GM18868 (cell line): ENCODE measurements at regions not wholly inside any gene's neighbourhood (a gene's known extent, or its start where the extent isn't known, plus 50 kb on each side); places are given as distances from the start of the nearest gene placed in this dataset.

Source experiments
- ATAC-seq: cut with Tn5 transposase; IDR thresholded peaks from one replicate; pipeline ENCODE4 v1.9.1; 2021; ENCODE audit warnings: mild to moderate bottlenecking, moderate library complexity; ENCODE audit not compliant: unreplicated experiment

DNA sequence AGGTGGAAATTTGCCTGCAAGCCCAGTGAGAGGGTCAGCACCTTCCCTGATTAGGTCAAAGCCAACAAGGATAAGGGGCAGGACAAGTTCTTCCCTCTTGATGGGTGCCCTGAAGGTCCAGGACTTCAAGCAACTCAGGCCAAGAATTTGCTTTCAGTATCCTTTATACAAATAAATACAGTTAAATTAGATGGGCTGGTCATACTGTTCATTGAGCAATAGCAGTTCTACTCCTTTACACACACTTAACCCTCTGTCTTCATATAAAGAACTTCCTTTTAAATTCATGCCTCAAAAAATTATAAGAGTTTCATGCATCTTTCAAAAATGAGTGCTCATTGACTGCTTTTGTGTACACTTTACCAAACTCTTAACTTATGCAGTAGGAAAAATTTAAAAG lies 392.0 kb downstream of the SPRY1 start:
- no peak for ATAC-seq

DNA sequence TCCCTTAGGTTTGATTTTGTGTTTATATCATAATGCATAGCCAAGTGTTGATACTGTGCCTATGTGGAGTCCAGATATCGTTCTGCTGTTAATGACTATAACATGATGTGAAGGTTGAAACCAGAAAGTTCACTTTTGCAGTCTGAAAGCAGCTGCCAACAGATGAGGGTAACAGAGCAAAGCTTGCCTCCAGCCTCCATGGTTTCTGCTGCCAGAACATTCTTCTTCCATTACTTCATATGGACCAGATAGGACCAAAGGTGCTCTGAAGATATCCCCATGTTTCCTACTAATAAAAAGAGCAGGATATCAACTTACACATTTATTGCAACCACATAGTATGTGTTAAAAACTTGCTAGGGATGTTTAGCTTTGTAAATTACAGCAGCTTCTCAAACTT lies 394.1 kb downstream of the SPRY1 start:
- ATAC-seq: no peak

DNA sequence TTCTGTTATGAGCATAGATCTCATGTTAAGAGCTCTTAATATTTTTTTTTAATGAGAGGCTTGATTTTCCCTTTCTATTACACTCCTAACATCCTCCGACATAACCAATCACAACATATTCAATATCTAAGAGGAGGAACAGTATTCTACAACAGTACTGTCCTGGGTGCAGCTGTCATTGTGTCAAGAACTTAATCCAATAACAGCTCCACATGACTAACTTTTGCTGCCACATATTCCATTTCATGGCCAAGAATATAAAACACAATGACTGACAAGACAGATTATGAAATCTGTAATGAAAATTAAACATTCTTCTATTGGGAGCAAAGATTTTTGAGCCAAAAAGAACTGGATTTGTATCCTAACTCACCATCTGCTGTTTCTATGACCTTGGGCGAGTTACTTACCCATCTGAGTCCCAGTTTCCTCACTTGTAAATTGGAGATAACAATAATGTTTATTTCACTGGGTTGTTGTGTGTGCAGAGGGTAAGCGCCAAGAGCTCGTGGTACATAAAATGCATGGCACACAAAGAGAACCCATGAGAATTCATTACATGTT lies 405.6 kb downstream of the SPRY1 start:
- ATAC-seq: no peak

DNA sequence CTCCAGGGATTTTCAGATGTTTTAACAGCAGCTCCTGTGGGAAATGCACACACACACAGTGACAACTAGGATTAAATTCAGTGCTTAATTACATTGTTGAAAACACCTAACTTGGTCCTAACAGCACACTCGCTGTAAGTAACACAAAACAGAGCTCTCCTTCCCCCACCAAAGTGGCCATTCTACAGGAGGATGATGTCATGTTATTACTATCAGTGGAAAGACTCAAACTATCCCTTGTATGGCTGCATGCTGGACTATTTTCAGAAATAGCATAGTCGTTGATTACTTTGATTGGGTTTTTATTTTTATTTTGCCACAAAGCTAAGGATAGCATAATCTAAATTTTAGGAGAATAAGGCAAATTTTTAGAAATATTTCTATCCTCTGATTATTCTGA lies 406.3 kb downstream of the SPRY1 start:
- no peak for ATAC-seq

DNA sequence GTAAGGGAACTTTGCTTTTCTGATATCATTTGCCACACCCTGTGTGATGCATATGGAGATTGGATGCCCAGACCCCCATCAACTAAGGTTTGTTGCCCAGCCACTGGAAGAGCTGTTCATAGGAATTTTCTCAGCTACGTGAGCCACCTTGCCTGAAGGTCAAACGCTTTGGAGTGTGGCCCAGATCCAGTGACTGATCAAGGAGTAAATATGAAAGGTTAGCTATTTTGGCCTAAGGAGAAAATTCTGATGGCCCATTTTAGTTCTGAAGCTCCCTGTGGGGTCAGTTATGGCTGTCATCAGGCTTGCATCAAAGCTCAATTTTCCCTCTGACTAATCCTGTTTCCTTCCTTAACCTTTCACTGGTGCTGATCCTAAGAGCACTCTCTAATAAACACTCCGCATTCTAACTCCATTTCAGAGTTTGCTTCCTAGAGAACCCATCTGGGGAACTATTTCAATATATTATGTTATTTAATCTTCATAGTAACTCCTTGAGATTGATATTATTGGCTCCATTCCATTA lies 407.7 kb downstream of the SPRY1 start:
- no peak for ATAC-seq

GRCh38 chr4:123806056-123806455 lies 409.5 kb downstream of the SPRY1 start:
- ATAC-seq: no peak

GRCh38 chr4:123807187-123807586 lies 410.6 kb downstream of the SPRY1 start:
- no peak for ATAC-seq

GRCh38 chr4:123807866-123808265 lies 411.3 kb downstream of the SPRY1 start:
- no peak for ATAC-seq

DNA sequence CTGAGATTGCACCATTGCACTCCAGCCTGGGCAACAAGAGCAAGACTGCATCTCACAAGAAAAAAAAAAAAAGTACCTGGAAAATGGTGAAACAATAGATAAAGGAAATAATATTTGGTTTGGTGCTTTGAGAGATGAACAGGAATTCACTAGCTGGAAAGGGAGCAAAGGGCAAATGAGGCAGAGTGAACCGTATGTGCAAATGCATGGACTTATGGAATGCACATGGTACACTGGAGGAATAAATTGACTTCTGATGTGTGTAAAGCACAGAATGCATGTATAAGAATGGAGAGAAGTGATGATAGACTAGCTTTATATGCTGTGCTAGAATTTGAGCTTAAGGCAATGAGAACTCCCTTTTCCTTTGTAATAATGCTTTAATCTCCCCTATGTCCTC lies 413.3 kb downstream of the SPRY1 start:
- ATAC-seq: no peak

- peak; percentile 3 for ATAC-seq
These were observed 415.4 kb downstream of the SPRY1 start for GRCh38 chr4:123812066-123812390.

DNA sequence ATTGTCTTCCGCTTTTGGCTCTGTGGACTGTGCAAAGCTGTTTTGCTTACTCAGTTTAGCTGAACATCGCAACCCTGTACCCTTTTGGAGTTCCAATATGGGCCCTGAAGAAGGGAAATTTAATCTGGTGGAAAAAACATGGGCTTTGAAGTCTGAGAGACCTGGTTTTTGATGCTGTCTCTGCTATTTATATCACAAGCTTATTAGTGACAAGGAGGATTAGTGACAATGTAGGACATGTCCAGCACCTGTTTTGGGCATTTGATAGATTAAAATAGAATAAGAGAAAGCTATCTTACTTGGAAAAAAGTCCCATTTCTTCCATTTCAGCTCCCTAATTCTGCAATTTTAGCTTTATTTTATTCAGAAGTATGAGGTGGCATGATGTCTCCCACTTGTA lies 417.3 kb downstream of the SPRY1 start:
- no peak for ATAC-seq

- no peak for ATAC-seq
These were observed 419.9 kb downstream of the SPRY1 start for GRCh38 chr4:123816462-123816861.

DNA sequence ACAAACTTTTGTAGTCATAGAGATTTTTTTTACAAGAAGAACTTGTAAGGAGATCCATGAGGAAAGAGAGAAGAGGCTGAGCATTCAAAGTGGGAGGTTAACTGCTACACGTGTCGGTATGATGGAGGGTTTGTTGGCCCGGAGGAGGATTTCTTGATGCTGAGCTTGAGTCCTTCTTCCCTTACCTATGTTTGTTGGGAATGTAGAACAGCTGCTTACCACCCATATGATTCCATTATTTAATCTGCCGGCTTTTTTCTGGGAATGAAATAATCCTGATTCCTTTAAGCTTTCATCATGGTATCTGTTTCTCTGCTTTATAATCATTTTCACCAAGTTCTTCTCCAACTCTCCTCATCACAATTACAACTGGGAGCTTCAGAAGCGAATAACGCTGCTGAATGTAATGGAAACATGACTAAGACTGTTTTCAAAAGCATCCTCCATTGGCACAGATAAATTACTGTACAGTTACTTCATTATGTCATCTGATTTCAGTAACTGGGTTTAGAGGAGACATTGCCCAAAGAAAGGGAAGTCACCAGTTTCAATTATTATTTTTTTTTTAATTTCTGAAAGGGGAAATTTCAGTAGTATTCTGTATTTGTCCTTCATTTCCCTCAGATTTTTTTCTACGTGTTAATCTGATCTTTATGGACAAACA lies 420.6 kb downstream of the SPRY1 start:
- no peak for ATAC-seq

GRCh38 chr4:123819362-123820035 lies 422.9 kb downstream of the SPRY1 start:
- no peak for ATAC-seq

DNA sequence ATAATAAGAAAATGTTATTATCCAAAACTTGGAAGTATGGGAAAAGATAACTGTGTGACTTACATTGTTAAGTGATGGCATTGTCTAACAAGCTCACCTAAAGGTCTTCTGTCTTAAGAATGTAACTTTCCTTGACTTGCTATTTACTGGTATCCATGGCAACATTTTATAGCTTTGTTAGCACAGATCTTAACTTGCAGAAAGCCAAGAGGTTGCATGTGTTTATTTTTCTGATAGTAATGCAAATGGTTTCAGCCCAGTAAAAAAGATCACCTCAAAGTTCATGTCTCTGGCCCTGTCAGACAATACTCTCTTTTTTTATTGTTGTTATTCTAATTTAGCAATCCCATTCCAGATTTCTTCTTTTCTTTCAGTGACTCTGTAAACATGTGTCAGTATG lies 425.3 kb downstream of the SPRY1 start:
- ATAC-seq: no peak

- ATAC-seq: no peak
These were observed 425.8 kb downstream of the SPRY1 start for GRCh38 chr4:123822353-123822752.

DNA sequence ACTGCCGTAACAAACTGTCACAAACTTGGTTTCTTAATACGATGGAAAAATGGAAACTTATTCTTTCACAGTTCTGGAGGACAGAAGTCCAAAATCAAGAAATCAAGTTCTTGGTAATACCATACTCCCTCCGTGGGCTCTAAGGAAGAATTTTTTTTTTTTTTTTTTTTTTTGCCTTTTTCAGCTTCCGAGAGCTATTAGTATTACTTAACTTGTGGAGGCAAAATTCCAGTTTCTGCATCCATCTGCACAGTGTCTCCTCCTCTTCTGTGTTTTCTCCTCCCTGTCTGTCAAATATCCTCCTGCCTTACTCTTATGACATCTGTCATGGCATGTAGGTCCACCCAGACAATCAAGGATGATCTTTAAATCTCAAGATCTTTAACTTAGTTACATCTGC lies 426.6 kb downstream of the SPRY1 start:
- no peak for ATAC-seq

DNA sequence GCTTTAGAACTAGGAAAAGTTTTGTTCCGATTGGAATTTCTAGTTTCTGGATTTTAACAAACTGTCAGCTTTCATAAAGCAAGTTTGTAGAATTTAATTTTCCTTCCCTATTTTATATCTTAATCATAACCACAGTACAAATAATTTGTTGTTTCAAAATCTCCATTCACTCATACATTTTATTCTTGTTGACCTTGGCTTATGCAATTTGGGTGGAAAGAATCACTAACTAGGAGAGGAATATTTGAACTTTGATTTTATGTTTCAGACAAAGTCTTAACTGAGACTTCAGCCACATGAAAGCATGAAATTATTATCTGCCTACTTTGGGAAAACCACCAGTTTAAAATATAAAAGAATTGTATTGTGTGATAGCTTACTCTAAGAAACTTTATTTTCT lies 427.9 kb downstream of the SPRY1 start:
- no peak for ATAC-seq

DNA sequence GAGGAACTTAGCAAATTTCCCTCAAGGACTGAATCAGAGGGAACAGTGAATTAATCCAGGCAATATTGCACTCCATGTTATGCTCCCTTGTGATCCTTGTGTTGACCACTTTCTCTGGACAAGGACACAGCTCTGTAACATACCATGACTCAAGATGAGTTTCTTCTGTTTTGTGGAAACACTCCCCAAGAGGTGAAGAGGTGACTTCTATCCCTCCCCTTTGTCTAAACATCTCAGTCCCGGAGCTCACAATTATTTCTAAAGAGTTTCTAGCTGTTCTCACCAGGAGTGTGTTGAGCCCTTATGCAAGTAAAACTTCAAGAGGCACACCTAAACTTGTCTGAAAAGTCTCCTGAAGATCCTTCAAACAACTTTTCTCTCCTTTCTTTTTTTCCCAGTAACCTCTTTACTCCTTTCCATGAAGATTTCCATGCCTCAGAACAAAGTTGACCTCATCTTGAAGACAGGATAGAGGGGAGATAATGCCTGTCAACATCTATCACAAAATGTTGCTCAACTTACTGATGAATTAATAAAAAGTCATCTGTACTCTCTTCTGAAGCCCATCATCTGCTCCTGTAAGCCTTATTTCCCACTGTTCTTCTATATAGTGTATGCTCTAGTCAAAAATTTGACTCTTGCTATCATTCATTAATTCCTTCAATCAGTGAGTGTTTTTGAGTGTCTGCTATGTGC lies 429.1 kb downstream of the SPRY1 start:
- no peak for ATAC-seq

GRCh38 chr4:123826896-123827295 lies 430.3 kb downstream of the SPRY1 start:
- no peak for ATAC-seq

GRCh38 chr4:123827511-123827910 lies 430.9 kb downstream of the SPRY1 start:
- no peak for ATAC-seq

- no peak for ATAC-seq
These were observed 434.3 kb downstream of the SPRY1 start for GRCh38 chr4:123830930-123831329.
